Endometrium (tissue), 2 donors: ENCODE measurements at regions not wholly inside any gene's neighbourhood (a gene's known extent, or its start where the extent isn't known, plus 50 kb on each side); places are given as distances from the start of the nearest gene placed in this dataset.

ENCODE experiments used
- FAIRE-seq: peaks from 2 replicates; lab custom pipeline; 2012; peaks lifted over from hg19 to GRCh38; lab: Jason Lieb, UNC
- donor health status: control.
- donor health status: control.

GRCh38 chr12:131603939-131604795 lies 106.7 kb upstream of the SFSWAP start:
- no peak for FAIRE-seq

DNA sequence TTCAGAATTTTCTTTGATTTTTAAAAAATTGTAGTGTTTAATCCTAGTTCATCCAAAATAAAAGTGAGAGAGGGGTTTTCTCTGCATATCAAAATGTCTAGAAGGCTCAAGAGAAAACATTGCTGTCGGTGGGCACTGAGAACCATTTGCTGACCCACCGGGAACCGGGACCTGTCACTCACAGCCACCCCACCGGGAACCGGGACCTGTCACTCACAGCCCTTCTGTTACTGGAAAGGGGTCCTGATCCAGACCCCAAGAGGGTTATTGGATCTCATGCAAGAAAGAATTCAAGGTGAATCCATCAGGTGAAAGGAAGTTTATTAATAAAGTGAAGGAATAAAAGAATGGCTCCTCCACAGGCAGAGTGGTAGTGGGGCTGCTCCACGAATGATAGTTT lies 106.0 kb upstream of the SFSWAP start:
- FAIRE-seq, result no peak

- no peak for FAIRE-seq
Measured at GRCh38 chr12:131605304-131605829, 105.5 kb upstream of the SFSWAP start.

DNA sequence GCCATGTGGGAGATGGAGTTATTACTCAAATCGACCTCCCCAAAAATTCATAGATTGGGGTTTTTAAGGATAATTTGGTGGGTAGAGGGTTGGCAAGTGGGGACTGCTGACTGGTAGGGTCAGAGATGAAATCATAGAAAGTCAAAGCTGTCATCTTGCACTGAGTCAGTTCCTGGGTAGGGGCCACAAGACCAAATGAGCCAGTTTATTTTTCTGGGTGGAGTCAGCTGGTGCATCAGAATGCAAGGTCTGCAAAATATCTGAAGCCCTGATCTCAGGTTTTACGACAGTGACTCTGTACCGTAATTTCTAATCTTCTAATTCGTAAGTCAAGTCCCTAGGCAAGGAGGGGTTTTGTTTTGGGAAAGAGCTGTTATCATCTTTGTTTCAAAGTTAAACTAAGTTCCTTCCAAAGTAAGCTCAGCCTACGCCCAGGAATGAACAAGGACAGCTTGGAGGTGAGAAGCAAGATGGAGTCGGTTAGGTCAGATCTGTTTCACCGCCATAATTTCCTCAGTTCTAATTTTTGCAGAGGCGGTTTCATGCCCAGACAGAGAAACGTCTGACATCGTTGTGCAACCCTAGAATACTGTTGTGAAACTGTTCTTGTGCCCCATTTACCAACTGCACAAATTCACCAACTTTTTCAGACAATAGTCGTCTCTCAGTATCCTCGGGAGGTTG lies 104.5 kb upstream of the SFSWAP start:
- FAIRE-seq, result no peak

DNA sequence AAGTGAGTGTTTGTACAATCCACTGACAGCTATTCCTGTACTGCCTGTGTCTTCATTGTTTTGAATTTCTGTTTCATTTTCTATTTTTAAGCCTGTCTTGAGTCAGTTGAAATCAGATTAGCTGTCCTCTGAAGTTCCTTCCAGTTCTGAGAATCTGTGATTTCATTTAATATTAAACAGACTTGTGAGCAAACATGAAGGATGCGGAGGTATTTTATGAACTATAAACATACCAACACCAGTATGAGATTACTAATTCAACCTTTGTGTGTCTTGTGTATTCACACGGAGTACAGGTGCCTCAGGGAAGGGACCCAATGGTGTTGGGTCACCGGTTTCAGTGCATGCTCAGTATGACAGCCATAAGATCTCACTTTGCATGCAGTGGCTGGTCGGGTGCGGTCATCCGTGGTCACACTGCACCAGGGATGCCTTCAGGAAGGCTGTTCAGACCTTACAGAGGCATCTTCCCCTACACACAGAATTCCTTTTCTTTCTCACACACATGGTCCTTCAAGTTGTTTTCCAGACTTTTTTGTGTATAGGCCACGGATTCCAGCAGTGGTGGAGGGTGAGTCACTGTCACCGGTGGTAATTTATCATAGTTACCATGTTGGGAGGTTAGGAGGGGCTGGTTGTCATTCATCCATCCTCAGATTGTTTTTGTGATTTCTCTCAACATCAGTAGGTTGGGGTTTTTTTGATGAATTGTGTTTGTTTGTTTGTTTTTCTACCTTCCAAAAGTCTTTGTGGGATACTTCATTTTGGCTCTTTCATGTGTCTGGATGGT lies 103.0 kb upstream of the SFSWAP start:
- FAIRE-seq, result no peak

DNA sequence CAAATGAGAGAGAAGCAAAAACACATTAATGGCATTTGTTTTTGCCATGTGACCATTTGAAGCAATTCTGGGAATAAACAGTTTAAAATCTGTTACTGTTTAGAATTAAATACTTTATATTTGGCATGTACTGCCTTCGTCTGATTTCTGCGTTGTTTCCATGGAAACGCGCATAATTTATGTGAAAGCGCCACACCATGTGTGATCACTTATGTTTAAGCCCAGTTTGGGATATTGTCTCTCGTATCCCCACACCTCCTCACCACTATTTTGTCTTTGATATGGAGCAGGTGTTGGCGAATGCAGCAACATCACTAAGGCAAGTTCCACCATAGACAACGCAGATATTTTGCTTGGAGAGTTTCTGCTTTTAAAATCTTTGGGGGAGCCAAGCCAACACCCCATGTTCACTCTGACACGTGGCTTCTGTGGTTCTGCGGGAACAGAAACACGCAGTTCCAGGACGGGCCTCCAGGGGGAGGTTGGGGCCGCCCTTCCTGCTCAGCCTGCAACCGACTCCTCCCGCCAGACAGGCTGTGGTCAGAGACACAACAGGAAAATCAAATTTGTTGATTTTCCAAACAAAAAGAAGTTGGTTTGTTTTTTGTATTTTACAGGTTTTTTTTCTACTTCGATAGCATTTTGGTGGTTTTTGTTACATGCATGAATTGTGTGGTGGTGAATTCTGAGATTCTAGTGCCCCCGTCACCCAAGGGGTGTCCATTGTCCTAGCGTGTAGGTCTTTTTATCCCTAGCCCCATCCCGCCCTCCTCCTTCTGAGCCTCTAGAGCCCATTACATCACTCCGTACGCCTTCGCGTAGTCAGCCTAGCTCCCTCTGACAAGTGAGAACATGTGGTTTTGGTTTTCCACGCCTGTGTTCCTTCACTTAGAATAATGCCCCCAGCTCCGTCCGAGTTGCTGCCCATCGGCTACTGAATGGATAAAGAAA lies 101.9 kb upstream of the SFSWAP start:
- peak; percentile 78 for FAIRE-seq

DNA sequence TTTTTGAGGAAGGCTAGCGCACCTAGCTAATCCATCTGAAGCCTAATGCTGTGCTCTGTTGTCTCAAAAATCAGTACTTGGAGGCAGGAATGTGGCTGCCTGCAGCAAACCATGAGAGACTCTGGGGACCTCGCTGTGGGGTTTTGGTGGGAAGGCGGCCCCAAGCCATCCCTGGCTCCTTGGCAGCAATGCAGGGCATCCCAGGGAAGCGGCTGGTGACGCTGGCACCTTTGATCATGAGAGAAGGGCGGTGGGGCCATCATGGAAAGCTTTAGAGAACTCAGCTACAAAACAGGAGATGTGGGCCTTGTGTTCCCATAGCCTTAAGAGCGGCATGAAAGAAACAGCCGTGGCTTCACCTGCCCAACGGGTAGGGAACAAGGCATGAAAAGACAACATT lies 101.1 kb upstream of the SFSWAP start:
- no peak for FAIRE-seq

- no peak for FAIRE-seq
Measured at GRCh38 chr12:131610181-131610580, 100.7 kb upstream of the SFSWAP start.

DNA sequence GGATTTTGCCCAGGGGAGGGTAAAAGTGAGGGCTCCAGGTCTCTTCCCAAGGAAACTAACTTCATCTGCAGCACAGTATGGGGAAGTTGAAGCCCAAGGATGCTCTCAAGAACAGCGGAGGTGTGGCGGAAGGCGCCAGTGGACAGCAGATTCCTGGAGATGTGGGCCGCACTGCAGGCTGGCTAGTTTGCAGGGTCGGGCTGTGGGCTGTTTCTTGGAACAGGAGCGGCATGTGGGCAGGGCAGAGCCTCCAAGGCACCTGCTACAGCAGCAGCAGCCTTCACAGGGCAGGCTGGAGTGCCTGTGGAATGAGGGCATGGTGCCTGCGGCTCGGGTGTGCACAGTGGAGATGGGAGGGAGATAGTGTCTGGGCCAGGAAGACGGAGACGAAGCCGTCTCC lies 100.0 kb upstream of the SFSWAP start:
- FAIRE-seq, result no peak

DNA sequence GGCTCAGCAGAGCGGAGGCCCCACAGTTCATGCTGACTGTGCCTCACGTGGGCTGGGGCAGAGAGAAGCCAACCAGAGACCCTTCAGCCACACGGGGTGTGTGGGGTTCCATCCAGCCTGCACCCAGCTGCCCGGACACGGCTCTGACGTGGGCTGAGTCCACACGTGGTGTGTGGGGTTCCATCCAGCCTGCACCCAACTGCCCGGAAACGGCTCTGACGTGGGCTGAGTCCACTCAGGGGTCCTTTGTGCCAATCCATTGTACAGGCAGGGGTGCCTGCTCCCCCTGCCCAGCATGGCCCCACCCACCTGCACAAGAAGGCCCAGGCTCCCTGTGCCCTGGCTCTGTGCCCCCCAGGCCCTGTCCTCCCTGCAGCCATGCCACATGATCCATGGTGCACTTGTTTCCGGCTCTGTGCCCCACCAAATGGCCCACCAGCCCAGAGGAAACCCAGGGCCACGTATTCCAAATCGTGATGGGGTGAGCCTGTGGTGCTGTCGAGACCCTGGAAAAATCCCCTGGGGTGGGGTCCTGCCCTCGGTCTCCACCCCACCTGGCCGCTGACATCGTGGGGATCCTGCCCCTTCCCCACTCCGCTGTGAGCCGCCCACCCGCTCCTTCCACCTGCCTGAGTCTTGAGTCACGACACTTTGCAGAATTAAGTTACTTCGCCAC lies 99.3 kb upstream of the SFSWAP start:
- no peak for FAIRE-seq

- FAIRE-seq, result no peak
Measured at GRCh38 chr12:131612092-131612755, 98.7 kb upstream of the SFSWAP start.

GRCh38 chr12:131613186-131613585 lies 97.7 kb upstream of the SFSWAP start:
- FAIRE-seq, result no peak

GRCh38 chr12:131613678-131614077 lies 97.2 kb upstream of the SFSWAP start:
- no peak for FAIRE-seq

GRCh38 chr12:131615326-131616042 lies 95.4 kb upstream of the SFSWAP start:
- FAIRE-seq, result no peak

GRCh38 chr12:131616043-131616700 lies 94.7 kb upstream of the SFSWAP start:
- no peak for FAIRE-seq

- no peak for FAIRE-seq
Measured at GRCh38 chr12:131616738-131617137, 94.2 kb upstream of the SFSWAP start.

- no peak for FAIRE-seq
Measured at GRCh38 chr12:131617179-131617578, 93.7 kb upstream of the SFSWAP start.

DNA sequence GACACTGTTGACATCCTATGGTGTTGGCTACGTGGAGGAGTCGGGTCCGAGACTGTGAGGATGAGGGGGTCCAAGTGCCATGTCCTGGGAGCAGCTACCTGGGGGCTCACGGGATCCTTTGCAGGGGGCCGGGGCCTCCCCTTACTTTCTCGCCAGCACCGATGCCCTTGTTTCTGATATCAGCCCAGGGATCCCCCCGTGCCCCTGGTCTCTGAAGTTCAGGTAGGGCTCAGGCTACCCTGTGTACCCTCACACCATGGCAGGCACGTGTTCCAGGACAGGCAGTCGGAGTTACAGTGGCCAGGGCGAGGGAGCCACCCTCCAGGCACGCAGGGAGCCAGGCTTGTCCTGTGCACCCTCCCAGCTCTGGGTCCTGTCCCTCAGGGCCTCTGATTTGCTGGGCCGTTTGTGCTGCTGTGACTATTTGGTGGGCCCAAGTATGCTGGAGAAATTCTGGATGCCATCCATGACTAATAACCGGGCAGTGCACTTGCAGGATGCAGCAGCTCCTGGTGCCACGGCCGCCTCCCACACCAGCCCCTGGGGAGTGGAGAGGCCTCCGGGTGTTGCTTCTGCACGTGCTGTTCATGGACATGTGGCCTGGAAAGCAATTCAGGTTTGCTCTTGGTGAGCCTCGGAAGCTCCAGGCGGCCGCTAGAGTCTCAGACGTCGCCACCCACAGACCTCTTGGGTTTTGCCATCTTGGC lies 93.1 kb upstream of the SFSWAP start:
- no peak for FAIRE-seq
